A673 (cell line): ENCODE measurements at regions not wholly inside any gene's neighbourhood (a gene's known extent, or its start where the extent isn't known, plus 50 kb on each side); places are given as distances from the start of the nearest gene placed in this dataset.

Source experiments
- BruUV-seq: library from RNA; stranded (reverse); fragments of 400-500 nt; replicated peaks from 2 replicates; lab custom pipeline; 2021; lab: Mats Ljungman, UMichigan
- CTCF ChIA-PET: fragments of 300-600 bp; sonication (Branson Sonifier 250); formaldehyde crosslinking; loops from one replicate; lab custom pipeline; 2022; ENCODE audit warnings: antibody characterized with exemption; lab: Charles Lee
- POLR2A ChIA-PET: fragments of 300-600 bp; sonication (Branson Sonifier 250); formaldehyde crosslinking; loops from one replicate; lab custom pipeline; 2022; ENCODE audit warnings: antibody characterized with exemption; ENCODE audit not compliant: low non-redundant PET; lab: Charles Lee
- DNase-seq: peaks from one replicate; pipeline ENCODE4 v3.0.0-alpha.2; 2015; ENCODE audit warnings: low spot score
- H3K27ac ChIP-seq: fragments of 200-600 bp; sonication (generic); 2 replicates; pipeline ENCODE4 v1.5.1; 2016; ENCODE audit warnings: mixed run types, low read depth, mild to moderate bottlenecking, mixed read lengths, antibody characterized with exemption, low read length; ENCODE audit not compliant: poor library complexity, severe bottlenecking
- H3K27me3 ChIP-seq: fragments of 200-600 bp; sonication (generic); replicated peaks from 2 replicates; pipeline ENCODE4 v1.6.1; 2017; ENCODE audit warnings: mixed run types, low read depth, mild to moderate bottlenecking, mixed read lengths, antibody characterized with exemption, low read length; ENCODE audit not compliant: insufficient read depth, poor library complexity
- H3K36me3 ChIP-seq: fragments of 200-600 bp; sonication (generic); 2 replicates; pipeline ENCODE4 v1.6.1; 2016; ENCODE audit warnings: mixed run types, mild to moderate bottlenecking, mixed read lengths, antibody characterized with exemption, low read length; ENCODE audit not compliant: insufficient read depth, poor library complexity, severe bottlenecking
- H3K4me1 ChIP-seq: fragments of 200-600 bp; sonication (generic); 2 replicates; pipeline ENCODE4 v1.6.1; 2017; ENCODE audit warnings: mixed run types, mild to moderate bottlenecking, mixed read lengths, antibody characterized with exemption, low read length; ENCODE audit not compliant: insufficient read depth, poor library complexity, severe bottlenecking
- H3K4me3 ChIP-seq: fragments of 200-600 bp; sonication (generic); 2 replicates; pipeline ENCODE4 v1.5.1; 2016; ENCODE audit warnings: low read depth, mixed run types, mild to moderate bottlenecking, mixed read lengths, low read length; ENCODE audit not compliant: poor library complexity, severe bottlenecking
- H3K9me3 ChIP-seq: fragments of 200-600 bp; sonication (generic); 2 replicates; pipeline ENCODE4 v1.6.1; 2016; ENCODE audit warnings: mixed run types, low read depth, mild to moderate bottlenecking, mixed read lengths, antibody characterized with exemption, low read length; ENCODE audit not compliant: poor library complexity, severe bottlenecking
- CTCF ChIP-seq: fragments of 300-800, 200-600 bp; sonication (generic); conservative IDR thresholded peaks from 2 replicates; pipeline ENCODE4 v1.5.1; 2017; ENCODE audit warnings: low read depth, mild to moderate bottlenecking, antibody characterized with exemption, low read length, moderate library complexity, mixed read lengths
- EZH2 ChIP-seq: fragments of 200-600 bp; sonication (generic); IDR thresholded peaks from 2 replicates; pipeline ENCODE4 v1.6.1; 2017; ENCODE audit warnings: borderline replicate concordance, low read depth, mild to moderate bottlenecking, mixed read lengths, antibody characterized with exemption, low read length; ENCODE audit not compliant: poor library complexity, severe bottlenecking
- intact Hi-C: fragments of 100-400 bp; cut with micrococcal nuclease; formaldehyde crosslinking; loops from one replicate; pipeline ENCODE4 v1.10.0; 2022; ENCODE audit not compliant: unreplicated experiment

- TF ChIP-seq EZH2 (no peak), CTCF (no peak)
- BruUV-seq, result no TSS peak
- no peaks in the 10 kb centered on the region for H3K4me1 ChIP-seq
- H3K27ac ChIP-seq, result no peak overlapping the region
- ChIA-PET POLR2A (no interaction called here), CTCF (interaction anchor here (0.6 kb wide), 1 partner anchor 11 kb away, joined by 4 read pairs; no protein-coding TSS in a partner anchor)
- no peaks in the 10 kb centered on the region for H3K27me3 ChIP-seq
- H3K4me3 ChIP-seq, result no peak overlapping the region
- H3K9me3 ChIP-seq, result no peaks in the 10 kb centered on the region
- no peak for DNase-seq
- no peaks in the 10 kb centered on the region for H3K36me3 ChIP-seq
- intact Hi-C loops, result no loop called here
Measured at GRCh38 chr10:3882855-3883254, 97.8 kb upstream of the KLF6 start.

- POLR2A ChIA-PET, result no interaction called here
Measured at GRCh38 chr10:3881622-3882021, 96.6 kb upstream of the KLF6 start.

GRCh38 chr10:3879073-3879472 lies 94.1 kb upstream of the KLF6 start:
- H3K36me3 ChIP-seq, result no peaks in the 10 kb centered on the region
- no peak overlapping the region for H3K4me3 ChIP-seq
- BruUV-seq, result no TSS peak
- H3K4me1 ChIP-seq, result no peaks in the 10 kb centered on the region
- DNase-seq, result no peak
- intact Hi-C loops, result no loop called here
- TF ChIP-seq EZH2 (no peak), CTCF (no peak)
- no peaks in the 10 kb centered on the region for H3K9me3 ChIP-seq
- H3K27me3 ChIP-seq, result no peaks in the 10 kb centered on the region
- ChIA-PET CTCF (no interaction called here), POLR2A (no interaction called here)
- no peak overlapping the region for H3K27ac ChIP-seq

More at GRCh38 chr10:3881622-3882021, 96.6 kb upstream of the KLF6 start:
- Histone ChIP-seq H3K27me3 (no peaks in the 10 kb centered on the region), H3K4me3 (no peak overlapping the region), H3K4me1 (no peaks in the 10 kb centered on the region), H3K9me3 (no peaks in the 10 kb centered on the region), H3K36me3 (no peaks in the 10 kb centered on the region), H3K27ac (no peak overlapping the region)
- intact Hi-C loops, result no loop called here
- CTCF ChIA-PET, result no interaction called here
- TF ChIP-seq CTCF (no peak), EZH2 (no peak)
- no TSS peak for BruUV-seq
- no peak for DNase-seq
